ENCODE measurements at regions not wholly inside any gene's neighbourhood (a gene's known extent, or its start where the extent isn't known, plus 50 kb on each side); places are given as distances from the start of the nearest gene placed in this dataset.

- TF ChIP-seq EZH2 (IDR thresholded peaks at IDR 0.05; ENCODE audit: borderline replicate concordance, low read length) (no peak), CTCF (IDR thresholded peaks at IDR 0.05; ENCODE audit: low read length) (no peak)
- Histone ChIP-seq H3K9me3 (ENCODE audit: low read length) (no peaks in the 10 kb centered on the region), H3K4me3 (ENCODE audit: low read depth, low read length, poor library complexity, severe bottlenecking) (no peak overlapping the region), H3F3A (ENCODE audit: insufficient read depth, low read length) (no peaks in the 10 kb centered on the region), H3K27me3 (ENCODE audit: insufficient read depth, low read length) (no peaks in the 10 kb centered on the region), H3K4me1 (ENCODE audit: insufficient read depth, low read length, severe bottlenecking) (no peaks in the 10 kb centered on the region), H3K79me2 (ENCODE audit: insufficient read depth, low read length) (no peaks in the 10 kb centered on the region), H2AFZ (ENCODE audit: low read length) (no peak overlapping the region), H3K9me2 (ENCODE audit: low read depth, low read length) (no peaks in the 10 kb centered on the region), H4K20me1 (ENCODE audit: insufficient read depth, low read length) (no peaks in the 10 kb centered on the region), H3K4me2 (ENCODE audit: low read length) (no peak overlapping the region), H3K9ac (ENCODE audit: low read length) (no peak overlapping the region), H3K27ac (ENCODE audit: low read depth, low read length, poor library complexity, severe bottlenecking) (no peak overlapping the region), H3K36me3 (ENCODE audit: insufficient read depth, low read length) (no peaks in the 10 kb centered on the region)
These were observed 322.0 kb upstream of the SEMA3D start for GRCh38 chr7:85508642-85509410.

- H3K27me3 ChIP-seq (ENCODE audit: insufficient read depth, low read length) = no peaks in the 10 kb centered on the region
- H3K79me2 ChIP-seq (ENCODE audit: insufficient read depth, low read length) = no peaks in the 10 kb centered on the region
- no peak for TF ChIP-seq CTCF (IDR thresholded peaks at IDR 0.05; ENCODE audit: low read length)
- TF ChIP-seq EZH2 (IDR thresholded peaks at IDR 0.05; ENCODE audit: borderline replicate concordance, low read length) = no peak
- H4K20me1 ChIP-seq (ENCODE audit: insufficient read depth, low read length) = no peaks in the 10 kb centered on the region
- no peak overlapping the region for H3K4me3 ChIP-seq (ENCODE audit: low read depth, low read length, poor library complexity, severe bottlenecking)
- no peaks in the 10 kb centered on the region for H3K36me3 ChIP-seq (ENCODE audit: insufficient read depth, low read length)
- H3K4me1 ChIP-seq (ENCODE audit: insufficient read depth, low read length, severe bottlenecking) = no peaks in the 10 kb centered on the region
- H3K27ac ChIP-seq (ENCODE audit: low read depth, low read length, poor library complexity, severe bottlenecking) = no peak overlapping the region
- no peak overlapping the region for H3K9ac ChIP-seq (ENCODE audit: low read length)
- H3K9me3 ChIP-seq (ENCODE audit: low read length) = no peaks in the 10 kb centered on the region
- no peaks in the 10 kb centered on the region for H3F3A ChIP-seq (ENCODE audit: insufficient read depth, low read length)
- no peaks in the 10 kb centered on the region for H3K9me2 ChIP-seq (ENCODE audit: low read depth, low read length)
- H2AFZ ChIP-seq (ENCODE audit: low read length) = no peak overlapping the region
- no peak overlapping the region for H3K4me2 ChIP-seq (ENCODE audit: low read length)
These were observed 311.2 kb upstream of the SEMA3D start for GRCh38 chr7:85498031-85498430.

- Histone ChIP-seq H3K27me3 (ENCODE audit: insufficient read depth, low read length) (no peaks in the 10 kb centered on the region), H3K4me1 (ENCODE audit: insufficient read depth, low read length, severe bottlenecking) (no peaks in the 10 kb centered on the region), H3K36me3 (ENCODE audit: insufficient read depth, low read length) (no peaks in the 10 kb centered on the region), H3K9me3 (ENCODE audit: low read length) (no peaks in the 10 kb centered on the region), H3K27ac (ENCODE audit: low read depth, low read length, poor library complexity, severe bottlenecking) (no peak overlapping the region), H3K9me2 (ENCODE audit: low read depth, low read length) (no peaks in the 10 kb centered on the region; the same call in 1 of the 2 replicates), H3K4me3 (ENCODE audit: low read depth, low read length, poor library complexity, severe bottlenecking) (no peak overlapping the region), H3K9ac (ENCODE audit: low read length) (no peak overlapping the region), H3K79me2 (ENCODE audit: insufficient read depth, low read length) (no peaks in the 10 kb centered on the region), H4K20me1 (ENCODE audit: insufficient read depth, low read length) (no peaks in the 10 kb centered on the region), H3F3A (ENCODE audit: insufficient read depth, low read length) (no peaks in the 10 kb centered on the region), H2AFZ (ENCODE audit: low read length) (no peak overlapping the region), H3K4me2 (ENCODE audit: low read length) (no peak overlapping the region)
- TF ChIP-seq EZH2 (IDR thresholded peaks at IDR 0.05; ENCODE audit: borderline replicate concordance, low read length) (no peak), CTCF (IDR thresholded peaks at IDR 0.05; ENCODE audit: low read length) (no peak)
These were observed 302.6 kb upstream of the SEMA3D start for GRCh38 chr7:85489498-85489897.

Data from OCI-LY1 (cell line).